Vagina (tissue), 2 donors: ENCODE measurements at regions not wholly inside any gene's neighbourhood (a gene's known extent, or its start where the extent isn't known, plus 50 kb on each side); places are given as distances from the start of the nearest gene placed in this dataset.

ENCODE experiments used
- DNase-seq, 2 donors: peaks; one replicate each; pipeline ENCODE4 v3.0.0-alpha.2; 2017; ENCODE audit errors: extremely low spot score in 2 of 2
- H3K27ac ChIP-seq: fragments of 200-600 bp; sonication (generic); one replicate; pipeline ENCODE4 v1.5.1; 2019
- H3K27me3 ChIP-seq: fragments of 200-600 bp; sonication (generic); one replicate; pipeline ENCODE4 v1.5.1; 2019
- H3K36me3 ChIP-seq, 2 donors: fragments of 200-600 bp; sonication (generic); one replicate each; pipeline ENCODE4 v1.5.1; 2017 to 2019
- H3K4me1 ChIP-seq: fragments of 200-600 bp; sonication (generic); one replicate; pipeline ENCODE4 v1.5.1; 2019
- H3K4me3 ChIP-seq, 2 donors: fragments of 200-600 bp; sonication (generic); 1 replicate in 1 of 2; 2 replicates in 1 of 2; pipeline ENCODE4 v1.5.1; 2016 to 2019
- H3K9me3 ChIP-seq: fragments of 200-600 bp; sonication (generic); one replicate; pipeline ENCODE4 v1.5.1; 2019
- POLR2A ChIP-seq, 2 donors: fragments of 450-650 bp; IDR thresholded peaks; one replicate each; pipeline ENCODE4 v1.6.1; 2017; ENCODE audit warnings: antibody characterized with exemption in 2 of 2, mild to moderate bottlenecking in 2 of 2, moderate library complexity in 2 of 2
- POLR2AphosphoS5 ChIP-seq, 2 donors: sonication (generic); formaldehyde crosslinking; IDR thresholded peaks; one replicate each; pipeline ENCODE4 v1.9.0; 2017; ENCODE audit warnings: antibody characterized with exemption in 2 of 2, mild to moderate bottlenecking in 2 of 2, low read depth in 1 of 2; ENCODE audit not compliant: insufficient read depth in 1 of 2
- intact Hi-C: fragments of 100-400 bp; cut with DNase I; formaldehyde crosslinking; loops from one replicate; pipeline ENCODE4 v1.15.1; 2023
- TF ChIP-seq, protein P1 (sequence below), 3 experiments: fragments of 450-650 bp in 2 of 3; fragments of 200-600 bp in 1 of 3; sonication (generic) in 1 of 3; IDR thresholded peaks; one replicate each; pipeline ENCODE4 v1.5.1; 2017 to 2019; ENCODE audit warnings: antibody characterized with exemption in 3 of 3, mild to moderate bottlenecking in 2 of 3, moderate library complexity in 2 of 3

DNA sequence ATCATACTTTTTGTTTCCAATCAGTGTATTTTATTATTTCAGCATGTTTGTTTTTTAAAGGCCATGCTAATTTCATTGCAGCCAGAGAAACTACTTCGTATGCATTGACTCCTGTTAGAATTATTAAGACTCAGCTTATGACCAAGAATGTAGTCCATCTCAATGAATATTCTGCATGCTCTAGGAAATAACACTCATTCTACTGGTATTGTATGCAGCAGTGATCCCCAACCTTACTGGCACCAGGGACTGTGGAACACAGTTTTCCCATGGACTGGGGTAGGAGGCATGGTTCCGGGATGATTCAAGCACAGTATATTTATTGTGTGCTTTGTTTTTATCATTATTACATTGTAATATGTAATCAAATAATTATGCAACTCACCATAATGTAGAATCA lies 356.9 kb downstream of the DSEL start:
- Histone ChIP-seq H3K9me3 (no peaks in the 10 kb centered on the region), H3K4me3 (no peak overlapping the region), H3K27me3 (no peaks in the 10 kb centered on the region), H3K36me3 (no peaks in the 10 kb centered on the region), H3K27ac (no peak overlapping the region), H3K4me1 (no peaks in the 10 kb centered on the region)
- TF ChIP-seq POLR2A (IDR thresholded peaks at IDR 0.05), result no peak
- TF ChIP-seq, protein P1, sequence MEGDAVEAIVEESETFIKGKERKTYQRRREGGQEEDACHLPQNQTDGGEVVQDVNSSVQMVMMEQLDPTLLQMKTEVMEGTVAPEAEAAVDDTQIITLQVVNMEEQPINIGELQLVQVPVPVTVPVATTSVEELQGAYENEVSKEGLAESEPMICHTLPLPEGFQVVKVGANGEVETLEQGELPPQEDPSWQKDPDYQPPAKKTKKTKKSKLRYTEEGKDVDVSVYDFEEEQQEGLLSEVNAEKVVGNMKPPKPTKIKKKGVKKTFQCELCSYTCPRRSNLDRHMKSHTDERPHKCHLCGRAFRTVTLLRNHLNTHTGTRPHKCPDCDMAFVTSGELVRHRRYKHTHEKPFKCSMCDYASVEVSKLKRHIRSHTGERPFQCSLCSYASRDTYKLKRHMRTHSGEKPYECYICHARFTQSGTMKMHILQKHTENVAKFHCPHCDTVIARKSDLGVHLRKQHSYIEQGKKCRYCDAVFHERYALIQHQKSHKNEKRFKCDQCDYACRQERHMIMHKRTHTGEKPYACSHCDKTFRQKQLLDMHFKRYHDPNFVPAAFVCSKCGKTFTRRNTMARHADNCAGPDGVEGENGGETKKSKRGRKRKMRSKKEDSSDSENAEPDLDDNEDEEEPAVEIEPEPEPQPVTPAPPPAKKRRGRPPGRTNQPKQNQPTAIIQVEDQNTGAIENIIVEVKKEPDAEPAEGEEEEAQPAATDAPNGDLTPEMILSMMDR (IDR thresholded peaks at IDR 0.05), result no peak
- no peak for TF ChIP-seq POLR2AphosphoS5 (IDR thresholded peaks at IDR 0.05; ENCODE audit: insufficient read depth in 1 of 2, low read depth in 1 of 2)
- no peak for DNase-seq
- intact Hi-C loops, result no loop called here

DNA sequence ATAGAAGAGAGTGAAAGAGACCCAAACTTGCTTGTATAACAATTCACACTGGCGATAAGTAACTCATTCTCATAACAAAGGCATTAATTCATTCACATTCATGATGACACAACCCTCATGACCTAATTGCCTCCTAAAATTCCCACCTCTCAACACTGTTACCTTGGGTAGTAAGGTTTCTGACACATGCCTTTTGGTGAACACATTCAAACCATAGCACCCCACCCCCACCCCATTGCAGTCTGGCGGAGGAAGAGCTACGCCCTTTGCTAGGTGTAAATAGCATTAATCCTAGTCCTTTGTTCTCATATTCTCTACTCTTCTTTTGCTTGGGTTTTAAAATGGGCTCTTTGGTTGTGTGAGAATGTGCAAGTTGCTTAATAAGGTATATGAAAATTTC lies 361.5 kb downstream of the DSEL start:
- intact Hi-C loops, result no loop called here
- DNase-seq, result no peak
- TF ChIP-seq POLR2A (IDR thresholded peaks at IDR 0.05), result no peak
- TF ChIP-seq POLR2AphosphoS5 (IDR thresholded peaks at IDR 0.05; ENCODE audit: insufficient read depth in 1 of 2, low read depth in 1 of 2), result no peak
- TF ChIP-seq, protein P1 (IDR thresholded peaks at IDR 0.05), result no peak
- Histone ChIP-seq H3K4me3 (no peak overlapping the region), H3K27me3 (no peaks in the 10 kb centered on the region), H3K4me1 (no peaks in the 10 kb centered on the region), H3K36me3 (no peaks in the 10 kb centered on the region), H3K9me3 (no peaks in the 10 kb centered on the region), H3K27ac (no peak overlapping the region)

DNA sequence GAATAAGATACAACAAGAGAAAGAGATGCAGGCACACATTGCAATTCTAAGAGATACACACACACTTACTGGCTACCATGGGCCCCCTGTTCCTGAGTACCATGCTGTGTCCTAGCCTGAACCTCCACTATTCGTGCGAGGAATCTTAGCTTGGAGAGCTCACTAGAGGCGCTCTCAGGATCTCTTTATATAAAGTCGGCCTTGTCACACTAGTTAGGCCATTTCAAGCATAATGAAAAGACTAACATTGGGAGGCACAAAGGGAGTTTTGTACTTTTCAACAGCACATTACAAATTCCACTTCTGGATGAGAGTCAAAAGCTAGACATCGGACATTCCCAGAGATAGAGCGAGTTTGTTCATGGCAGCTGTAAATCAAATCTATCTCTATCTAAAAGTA lies 365.2 kb downstream of the DSEL start:
- Histone ChIP-seq H3K36me3 (no peaks in the 10 kb centered on the region), H3K27ac (no peak overlapping the region), H3K4me3 (no peak overlapping the region), H3K4me1 (no peaks in the 10 kb centered on the region), H3K9me3 (no peaks in the 10 kb centered on the region), H3K27me3 (no peaks in the 10 kb centered on the region)
- intact Hi-C loops, result no loop called here
- DNase-seq, result no peak
- TF ChIP-seq POLR2A (IDR thresholded peaks at IDR 0.05) (no peak), POLR2AphosphoS5 (IDR thresholded peaks at IDR 0.05; ENCODE audit: insufficient read depth in 1 of 2, low read depth in 1 of 2) (no peak)
- TF ChIP-seq, protein P1 (IDR thresholded peaks at IDR 0.05), result no peak

DNA sequence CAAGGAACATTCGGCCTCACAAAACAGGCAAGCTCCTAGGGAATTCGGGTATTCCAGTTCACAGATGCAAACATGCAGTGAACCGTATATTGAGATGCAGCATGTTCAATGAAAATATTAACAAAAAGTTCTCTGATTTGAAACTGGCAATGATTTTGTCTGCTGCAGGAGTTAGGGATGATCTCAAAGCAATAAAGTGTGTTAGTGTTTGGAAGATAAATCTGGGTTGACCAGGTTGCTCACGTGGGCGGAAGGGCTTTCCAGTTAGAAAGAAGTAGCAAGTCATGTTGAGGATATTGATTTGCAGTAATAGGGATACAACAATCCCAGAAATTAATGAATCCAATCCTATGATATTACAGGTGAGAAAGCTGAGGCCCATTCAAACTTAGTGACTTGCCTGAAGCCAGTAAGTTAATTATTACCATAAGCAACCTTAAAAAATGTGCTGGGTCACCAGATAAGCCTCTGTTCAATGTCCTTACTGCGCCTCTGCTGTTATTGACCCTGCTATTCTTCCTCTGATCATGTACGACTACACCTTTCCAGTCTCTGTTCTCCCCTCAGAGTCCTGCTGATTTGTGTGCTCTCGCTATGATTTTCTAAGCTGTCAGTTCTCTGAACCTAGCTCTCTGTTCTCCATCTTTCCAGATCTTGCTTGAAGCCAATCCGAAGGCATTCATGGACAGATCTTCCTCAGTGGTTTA lies 370.8 kb downstream of the DSEL start:
- Histone ChIP-seq H3K27me3 (no peaks in the 10 kb centered on the region), H3K27ac (no peak overlapping the region), H3K9me3 (no peaks in the 10 kb centered on the region), H3K4me1 (no peaks in the 10 kb centered on the region), H3K4me3 (no peak overlapping the region), H3K36me3 (no peaks in the 10 kb centered on the region)
- intact Hi-C loops, result no loop called here
- no peak for TF ChIP-seq POLR2AphosphoS5 (IDR thresholded peaks at IDR 0.05; ENCODE audit: insufficient read depth in 1 of 2, low read depth in 1 of 2)
- TF ChIP-seq POLR2A (IDR thresholded peaks at IDR 0.05), result no peak
- TF ChIP-seq, protein P1 (IDR thresholded peaks at IDR 0.05), result no peak
- no peak for DNase-seq

DNA sequence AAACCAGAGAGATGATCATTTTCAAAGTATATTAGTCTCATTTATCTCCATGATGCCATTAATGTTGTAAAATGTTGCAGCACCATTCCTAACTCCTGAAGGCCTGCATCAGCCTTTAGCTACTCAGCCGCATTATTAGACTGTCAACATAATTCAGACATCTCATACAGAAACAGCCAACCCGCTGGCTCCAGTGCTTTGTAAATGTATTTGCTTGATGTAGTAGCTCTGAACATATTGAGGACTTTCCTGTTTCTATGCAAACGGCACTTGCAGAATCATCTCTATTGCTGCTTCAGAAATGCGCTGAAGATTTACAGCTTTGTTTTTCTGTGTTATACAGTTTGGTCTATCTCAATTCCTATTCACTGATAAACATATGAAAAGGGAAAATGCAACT lies 372.2 kb downstream of the DSEL start:
- Histone ChIP-seq H3K36me3 (no peaks in the 10 kb centered on the region), H3K4me1 (no peaks in the 10 kb centered on the region), H3K9me3 (no peaks in the 10 kb centered on the region), H3K27ac (no peak overlapping the region), H3K4me3 (no peak overlapping the region), H3K27me3 (no peaks in the 10 kb centered on the region)
- intact Hi-C loops, result no loop called here
- DNase-seq, result no peak
- TF ChIP-seq POLR2A (IDR thresholded peaks at IDR 0.05) (no peak), POLR2AphosphoS5 (IDR thresholded peaks at IDR 0.05; ENCODE audit: insufficient read depth in 1 of 2, low read depth in 1 of 2) (no peak)
- TF ChIP-seq, protein P1 (IDR thresholded peaks at IDR 0.05), result no peak
